ENCODE measurements at regions not wholly inside any gene's neighbourhood (a gene's known extent, or its start where the extent isn't known, plus 50 kb on each side); places are given as distances from the start of the nearest gene placed in this dataset.

- H3K36me3 ChIP-seq (ENCODE audit: control insufficient read depth in 2 of 2, extremely low read depth in 1 of 2, insufficient read depth in 2 of 2, low read length in 2 of 2): no peaks in the 10 kb centered on the region
- no peak overlapping the region for H2AFZ ChIP-seq (ENCODE audit: control insufficient read depth, low read length)
- FAIRE-seq: peak; percentile 73
- H3K9ac ChIP-seq (ENCODE audit: control insufficient read depth, extremely low read depth, insufficient read depth, low read length): no peak overlapping the region
- TF ChIP-seq EZH2 (IDR thresholded peaks at IDR 0.05; ENCODE audit: low read length) (no peak), CTCF (optimal IDR thresholded peaks at IDR 0.05 in 1 of 3, IDR thresholded peaks at IDR 0.05 in 1 of 3, conservative IDR thresholded peaks at IDR 0.05 in 1 of 3; ENCODE audit: extremely low read depth in 1 of 3, insufficient read depth in 2 of 3, low read length in 3 of 3) (peak in 2 of 3 experiments; percentile 31 to 45)
- DNase-seq (ENCODE audit: low read depth, low spot score): peak; percentile 5
- H3K4me1 ChIP-seq (ENCODE audit: control insufficient read depth, extremely low read depth, insufficient read depth, low read length): no peaks in the 10 kb centered on the region
- dilution Hi-C loops (cut with MboI; ENCODE audit: extremely low pct_ligation_motif_present, low sequenced_read_pairs): no loop called here
- no peaks in the 10 kb centered on the region for H3K9me1 ChIP-seq (ENCODE audit: control insufficient read depth, extremely low read depth, insufficient read depth, low read length)
- no peak overlapping the region for H3K27ac ChIP-seq (ENCODE audit: control insufficient read depth, insufficient read depth, low read length)
- no peaks in the 10 kb centered on the region for H4K20me1 ChIP-seq (ENCODE audit: control insufficient read depth, extremely low read depth, insufficient read depth, low read length)
- no peak overlapping the region for H3K4me3 ChIP-seq (ENCODE audit: control insufficient read depth in 2 of 3, extremely low read depth in 1 of 3, insufficient read depth in 2 of 3, low read depth in 1 of 3, low read length in 3 of 3)
- no peak overlapping the region for H3K4me2 ChIP-seq (ENCODE audit: control insufficient read depth, extremely low read depth, insufficient read depth, low read depth, low read length)
- no peaks in the 10 kb centered on the region for H3K79me2 ChIP-seq (ENCODE audit: control insufficient read depth, insufficient read depth, low read length)
- H3K9me3 ChIP-seq (ENCODE audit: control insufficient read depth, low read depth, low read length): no peaks in the 10 kb centered on the region
- no peaks in the 10 kb centered on the region for H3K27me3 ChIP-seq (ENCODE audit: control insufficient read depth, extremely low read depth, insufficient read depth, low read length)
Observed at GRCh38 chr5:93915142-93915553, 173.7 kb upstream of the POU5F2 start.

- TF ChIP-seq EZH2 (IDR thresholded peaks at IDR 0.05; ENCODE audit: low read length): no peak
- no peak for TF ChIP-seq CTCF (optimal IDR thresholded peaks at IDR 0.05 in 1 of 3, IDR thresholded peaks at IDR 0.05 in 1 of 3, conservative IDR thresholded peaks at IDR 0.05 in 1 of 3; ENCODE audit: extremely low read depth in 1 of 3, insufficient read depth in 2 of 3, low read length in 3 of 3)
- no peaks in the 10 kb centered on the region for H3K27me3 ChIP-seq (ENCODE audit: control insufficient read depth, extremely low read depth, insufficient read depth, low read length)
- no peak overlapping the region for H2AFZ ChIP-seq (ENCODE audit: control insufficient read depth, low read length)
- no peak for DNase-seq (ENCODE audit: low read depth, low spot score)
- H3K27ac ChIP-seq (ENCODE audit: control insufficient read depth, insufficient read depth, low read length): no peak overlapping the region
- no peaks in the 10 kb centered on the region for H3K79me2 ChIP-seq (ENCODE audit: control insufficient read depth, insufficient read depth, low read length)
- H3K9ac ChIP-seq (ENCODE audit: control insufficient read depth, extremely low read depth, insufficient read depth, low read length): no peak overlapping the region
- no peaks in the 10 kb centered on the region for H3K9me1 ChIP-seq (ENCODE audit: control insufficient read depth, extremely low read depth, insufficient read depth, low read length)
- no peaks in the 10 kb centered on the region for H4K20me1 ChIP-seq (ENCODE audit: control insufficient read depth, extremely low read depth, insufficient read depth, low read length)
- no peaks in the 10 kb centered on the region for H3K36me3 ChIP-seq (ENCODE audit: control insufficient read depth in 2 of 2, extremely low read depth in 1 of 2, insufficient read depth in 2 of 2, low read length in 2 of 2)
- no peaks in the 10 kb centered on the region for H3K4me1 ChIP-seq (ENCODE audit: control insufficient read depth, extremely low read depth, insufficient read depth, low read length)
- no peak for FAIRE-seq
- no peaks in the 10 kb centered on the region for H3K9me3 ChIP-seq (ENCODE audit: control insufficient read depth, low read depth, low read length)
- H3K4me3 ChIP-seq (ENCODE audit: control insufficient read depth in 2 of 3, extremely low read depth in 1 of 3, insufficient read depth in 2 of 3, low read depth in 1 of 3, low read length in 3 of 3): no peak overlapping the region
- dilution Hi-C loops (cut with MboI; ENCODE audit: extremely low pct_ligation_motif_present, low sequenced_read_pairs): no loop called here
- no peak overlapping the region for H3K4me2 ChIP-seq (ENCODE audit: control insufficient read depth, extremely low read depth, insufficient read depth, low read depth, low read length)
Observed at GRCh38 chr5:93911609-93912008, 170.2 kb upstream of the POU5F2 start.

Measured in keratinocyte (primary cell).